Osteocyte (in vitro differentiated cells): ENCODE measurements at regions not wholly inside any gene's neighbourhood (a gene's known extent, or its start where the extent isn't known, plus 50 kb on each side); places are given as distances from the start of the nearest gene placed in this dataset.

Experiments
- DNase-seq: peaks from one replicate; pipeline ENCODE4 v3.0.0; 2021; ENCODE audit warnings: mixed read lengths; ENCODE audit not compliant: unreplicated experiment; ENCODE audit errors: extremely low spot score
- H3K27ac Mint-ChIP-seq: one replicate; pipeline ENCODE4 v1.8.0; 2021; ENCODE audit warnings: mild to moderate bottlenecking, mixed read lengths; ENCODE audit not compliant: unreplicated experiment
- H3K27me3 Mint-ChIP-seq: one replicate; pipeline ENCODE4 v1.8.0; 2021; ENCODE audit warnings: mixed read lengths; ENCODE audit not compliant: unreplicated experiment
- H3K36me3 Mint-ChIP-seq: one replicate; pipeline ENCODE4 v1.8.0; 2021; ENCODE audit warnings: mixed read lengths; ENCODE audit not compliant: unreplicated experiment
- H3K4me1 Mint-ChIP-seq: one replicate; pipeline ENCODE4 v1.8.0; 2021; ENCODE audit warnings: mixed read lengths; ENCODE audit not compliant: unreplicated experiment
- H3K4me3 Mint-ChIP-seq: one replicate; pipeline ENCODE4 v1.8.0; 2021; ENCODE audit warnings: mild to moderate bottlenecking, moderate library complexity, mixed read lengths; ENCODE audit not compliant: unreplicated experiment
- H3K9me3 Mint-ChIP-seq: one replicate; pipeline ENCODE4 v1.8.0; 2021; ENCODE audit warnings: mixed read lengths; ENCODE audit not compliant: unreplicated experiment
- CTCF ChIP-seq: fragments of 200-600 bp; sonication (generic); IDR thresholded peaks from 2 replicates; pipeline ENCODE4 v1.5.0; 2021; ENCODE audit warnings: antibody characterized with exemption, mild to moderate bottlenecking, moderate library complexity

GRCh38 chr16:85512808-85513115, 100.4 kb upstream of the GSE1 start:
- no peak for TF ChIP-seq CTCF
- Mint-ChIP-seq H3K36me3 (no peaks in the 10 kb centered on the region), H3K4me1 (peaks cover 48% of the 10 kb centered on the region)

GRCh38 chr16:85513180-85513579, 99.9 kb upstream of the GSE1 start:
- no peak overlapping the region for H3K4me3 Mint-ChIP-seq
- H3K36me3 Mint-ChIP-seq = no peaks in the 10 kb centered on the region
- peak overlapping the region; percentile 58 for H3K27ac Mint-ChIP-seq
- DNase-seq = no peak
- no peaks in the 10 kb centered on the region for H3K9me3 Mint-ChIP-seq
- no peak for TF ChIP-seq CTCF
- peaks cover 48% of the 10 kb centered on the region for H3K4me1 Mint-ChIP-seq
- no peaks in the 10 kb centered on the region for H3K27me3 Mint-ChIP-seq

More at GRCh38 chr16:85512808-85513115, 100.4 kb upstream of the GSE1 start:
- H3K27me3 Mint-ChIP-seq = no peaks in the 10 kb centered on the region
- no peak overlapping the region for H3K27ac Mint-ChIP-seq
- H3K4me3 Mint-ChIP-seq = no peak overlapping the region
- DNase-seq = no peak
- H3K9me3 Mint-ChIP-seq = no peaks in the 10 kb centered on the region

- Mint-ChIP-seq H3K27ac (peak overlapping the region; percentile 97), H3K9me3 (no peaks in the 10 kb centered on the region), H3K27me3 (no peaks in the 10 kb centered on the region), H3K4me3 (no peak overlapping the region), H3K4me1 (peaks cover 48% of the 10 kb centered on the region), H3K36me3 (no peaks in the 10 kb centered on the region)
- no peak for DNase-seq
- no peak for TF ChIP-seq CTCF
These were observed 99.5 kb upstream of the GSE1 start for GRCh38 chr16:85513649-85514048.

- TF ChIP-seq CTCF = peak; percentile 37
- H3K27ac Mint-ChIP-seq = peak overlapping the region; percentile 97
- H3K36me3 Mint-ChIP-seq = no peaks in the 10 kb centered on the region
- DNase-seq = no peak
- no peaks in the 10 kb centered on the region for H3K9me3 Mint-ChIP-seq
- no peak overlapping the region for H3K4me3 Mint-ChIP-seq
- H3K27me3 Mint-ChIP-seq = no peaks in the 10 kb centered on the region
- H3K4me1 Mint-ChIP-seq = peaks cover 47% of the 10 kb centered on the region
These were observed 98.9 kb upstream of the GSE1 start for GRCh38 chr16:85514295-85514597.

- DNase-seq = peak; percentile 94
- Mint-ChIP-seq H3K27ac (peak overlapping the region; percentile 97), H3K9me3 (no peaks in the 10 kb centered on the region), H3K4me3 (no peak overlapping the region), H3K4me1 (peaks cover 47% of the 10 kb centered on the region), H3K27me3 (no peaks in the 10 kb centered on the region), H3K36me3 (no peaks in the 10 kb centered on the region)
- no peak for TF ChIP-seq CTCF
These were observed 98.4 kb upstream of the GSE1 start for GRCh38 chr16:85514598-85515318.
